ENCODE measurements at regions not wholly inside any gene's neighbourhood (a gene's known extent, or its start where the extent isn't known, plus 50 kb on each side); places are given as distances from the start of the nearest gene placed in this dataset.

GRCh38 chrX:43562372-43562771, 93.7 kb upstream of the MAOA start:
- no peak for DNase-seq (ENCODE audit: low read depth in 3 of 3, low spot score in 1 of 3)

- DNase-seq (ENCODE audit: low read depth in 3 of 3, low spot score in 1 of 3) = no peak
Measured at GRCh38 chrX:43564953-43565352, 91.1 kb upstream of the MAOA start.

- DNase-seq (ENCODE audit: low read depth in 3 of 3, low spot score in 1 of 3) = no peak
Measured at GRCh38 chrX:43566170-43566569, 89.9 kb upstream of the MAOA start.

- no peak for DNase-seq (ENCODE audit: low read depth in 3 of 3, low spot score in 1 of 3)
Measured at GRCh38 chrX:43573441-43574015, 82.6 kb upstream of the MAOA start.

GRCh38 chrX:43580621-43581020, 75.5 kb upstream of the MAOA start:
- DNase-seq (ENCODE audit: low read depth in 3 of 3, low spot score in 1 of 3) = no peak

- DNase-seq (ENCODE audit: low read depth in 3 of 3, low spot score in 1 of 3) = no peak
Measured at GRCh38 chrX:43581167-43581566, 74.9 kb upstream of the MAOA start.

GRCh38 chrX:43581888-43582539, 74.1 kb upstream of the MAOA start:
- DNase-seq (ENCODE audit: low read depth in 3 of 3, low spot score in 1 of 3) = no peak

GRCh38 chrX:43582540-43582913, 73.6 kb upstream of the MAOA start:
- DNase-seq (ENCODE audit: low read depth in 3 of 3, low spot score in 1 of 3) = no peak

- no peak for DNase-seq (ENCODE audit: low read depth in 3 of 3, low spot score in 1 of 3)
Measured at GRCh38 chrX:43585922-43586321, 70.2 kb upstream of the MAOA start.

GRCh38 chrX:43586830-43587229, 69.3 kb upstream of the MAOA start:
- no peak for DNase-seq (ENCODE audit: low read depth in 3 of 3, low spot score in 1 of 3)

GRCh38 chrX:43589735-43590134, 66.4 kb upstream of the MAOA start:
- no peak for DNase-seq (ENCODE audit: low read depth in 3 of 3, low spot score in 1 of 3)

- no peak for DNase-seq (ENCODE audit: low read depth in 3 of 3, low spot score in 1 of 3)
Measured at GRCh38 chrX:43590150-43590549, 65.9 kb upstream of the MAOA start.

GRCh38 chrX:43592597-43592996, 63.5 kb upstream of the MAOA start:
- no peak for DNase-seq (ENCODE audit: low read depth in 3 of 3, low spot score in 1 of 3)

- no peak for DNase-seq (ENCODE audit: low read depth in 3 of 3, low spot score in 1 of 3)
Measured at GRCh38 chrX:43595931-43596330, 60.2 kb upstream of the MAOA start.

- no peak for DNase-seq (ENCODE audit: low read depth in 3 of 3, low spot score in 1 of 3)
Measured at GRCh38 chrX:43604753-43605152, 51.3 kb upstream of the MAOA start.

- DNase-seq (ENCODE audit: low read depth in 3 of 3, low spot score in 1 of 3) = no peak
Measured at GRCh38 chrX:43605351-43605750, 50.7 kb upstream of the MAOA start.
